Fibroblast of peridontal ligament (primary cell): ENCODE measurements at regions not wholly inside any gene's neighbourhood (a gene's known extent, or its start where the extent isn't known, plus 50 kb on each side); places are given as distances from the start of the nearest gene placed in this dataset.
"Not testable (repeated sequence)": the region's sequence is repeated elsewhere in the genome, so short reads cannot be mapped to it uniquely, and the experiment has no call there.

Source experiments
- DNase-seq: peaks from one replicate; pipeline ENCODE4 v3.0.0-alpha.2; 2010; ENCODE audit errors: extremely low read depth

GRCh38 chr2:66632882-66633281 is 198.0 kb downstream of the MEIS1 start:
- not testable (repeated sequence) for DNase-seq

GRCh38 chr2:66633631-66634030 is 198.7 kb downstream of the MEIS1 start:
- no peak for DNase-seq

DNA sequence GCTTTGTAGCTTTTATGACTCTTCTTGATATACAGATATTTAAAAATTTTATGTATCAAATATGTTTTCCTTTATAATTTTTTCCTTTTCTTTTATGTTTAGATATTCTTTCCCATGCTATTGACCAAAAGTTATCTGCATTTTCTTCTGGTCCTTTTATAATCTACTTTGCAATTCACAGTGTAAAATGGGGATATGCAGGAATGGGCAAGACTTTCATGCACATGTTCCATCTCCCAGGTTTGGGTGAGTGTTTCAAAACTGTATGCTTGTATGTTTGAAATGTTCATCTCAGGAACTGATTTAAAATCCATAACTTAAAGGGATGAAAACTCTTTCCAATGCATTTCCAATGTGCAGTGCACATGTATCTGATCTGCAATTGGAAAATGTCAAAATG is 199.9 kb downstream of the MEIS1 start:
- DNase-seq: no peak

DNA sequence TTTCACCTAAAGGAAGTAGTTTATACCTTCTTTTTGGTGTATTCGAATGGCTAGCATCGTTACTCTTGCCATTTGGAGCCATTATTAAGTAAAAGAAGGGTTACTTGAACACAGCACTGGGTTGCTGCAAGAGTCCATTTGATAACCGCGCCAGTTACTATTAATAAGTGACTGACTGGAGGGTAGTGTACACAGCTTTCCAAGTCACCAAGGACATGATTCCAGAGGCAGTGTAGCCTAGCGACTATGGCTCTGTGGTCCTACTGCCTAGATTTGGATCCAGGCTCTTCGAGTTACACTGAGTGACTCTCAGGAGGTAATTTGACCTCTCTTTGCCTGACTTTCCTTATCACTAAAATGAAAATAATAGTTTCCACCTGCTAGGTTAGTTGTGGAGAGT is 206.8 kb downstream of the MEIS1 start:
- no peak for DNase-seq

GRCh38 chr2:66648081-66648480 is 213.2 kb downstream of the MEIS1 start:
- not testable (repeated sequence) for DNase-seq

DNA sequence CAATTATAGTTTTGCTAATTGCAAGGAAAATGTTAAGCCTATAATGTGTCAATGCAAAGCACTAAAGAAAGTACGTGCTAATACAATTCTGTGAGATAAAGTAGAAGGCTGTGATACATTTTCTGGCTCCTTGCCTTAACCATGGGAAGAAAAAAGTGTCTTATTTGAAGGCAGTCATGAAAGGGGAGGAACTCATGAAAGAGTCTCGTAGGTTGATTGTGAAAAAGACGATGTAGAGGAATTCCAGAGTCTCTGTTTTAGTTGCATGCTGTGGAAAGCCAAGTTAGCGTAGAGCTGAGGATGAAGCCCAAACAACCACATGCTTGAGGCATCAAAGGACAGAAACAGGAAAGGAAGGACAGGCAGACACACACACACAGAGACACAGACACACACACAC is 214.1 kb downstream of the MEIS1 start:
- no peak for DNase-seq

- no peak for DNase-seq
These were observed 216.4 kb downstream of the MEIS1 start for GRCh38 chr2:66651295-66651694.

DNA sequence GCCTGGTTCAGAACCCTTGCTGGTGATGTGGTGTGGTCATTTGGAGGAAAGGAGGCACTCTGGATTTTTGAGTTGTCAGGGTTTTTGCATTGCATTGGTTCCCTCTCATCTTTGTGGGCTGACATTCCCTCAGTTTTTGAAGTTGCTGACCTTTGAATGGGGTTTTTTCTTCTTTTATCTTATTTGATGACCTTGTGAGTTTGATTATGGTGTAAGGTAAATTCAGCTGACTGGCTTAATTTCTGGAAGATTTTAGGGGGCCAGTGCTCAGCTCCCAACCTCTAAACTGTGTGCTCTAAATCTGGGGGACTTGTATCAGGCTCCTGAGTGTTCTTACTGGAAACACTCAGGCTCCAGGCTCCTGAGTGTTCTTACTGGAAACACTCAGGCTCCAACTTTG is 225.9 kb downstream of the MEIS1 start:
- no peak for DNase-seq

DNA sequence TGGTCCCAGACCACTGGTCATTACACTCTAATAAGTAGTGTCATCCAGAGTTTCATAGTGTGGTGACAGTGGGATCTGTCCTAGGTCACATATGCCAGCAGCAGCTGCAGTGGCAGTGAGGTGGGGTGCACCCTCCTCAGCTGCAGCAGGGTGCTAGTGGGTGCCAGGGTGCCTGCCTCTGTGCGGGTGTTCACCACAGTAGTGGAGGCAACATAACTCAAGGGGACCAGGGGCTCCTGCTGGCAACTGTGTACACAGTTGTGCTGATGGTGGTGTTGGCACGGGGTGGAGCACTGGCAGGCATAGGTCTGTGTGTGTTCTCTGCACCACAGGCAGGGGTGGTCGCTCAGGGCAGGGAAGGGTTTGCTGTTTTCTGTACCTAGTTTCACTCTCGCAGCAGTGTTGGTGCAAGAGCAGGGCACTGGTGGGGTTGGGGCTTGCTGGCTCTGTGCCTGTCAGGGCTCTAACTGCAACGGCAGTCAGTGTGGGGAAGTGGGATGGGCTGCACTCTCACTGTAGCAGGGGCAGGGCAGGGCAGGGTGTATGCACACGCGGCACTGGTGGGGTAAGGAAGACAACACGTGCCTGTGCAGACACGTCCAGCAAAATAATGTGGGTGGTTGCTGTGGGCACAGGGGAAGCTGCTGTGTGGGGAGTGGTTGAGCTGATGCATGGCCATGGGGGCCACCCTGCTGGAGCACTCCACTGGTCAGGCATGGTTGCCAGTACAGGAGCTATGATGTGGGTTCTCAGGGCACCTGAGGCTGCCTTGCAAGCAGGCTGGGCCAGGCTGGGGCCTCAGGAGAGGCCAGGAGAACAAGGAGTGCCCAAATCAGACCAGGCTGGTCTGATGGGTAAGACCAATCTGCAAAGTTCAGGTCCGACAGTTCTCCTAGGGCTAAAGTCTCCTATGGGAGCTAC is 226.6 kb downstream of the MEIS1 start:
- no peak for DNase-seq

- no peak for DNase-seq
These were observed 230.4 kb downstream of the MEIS1 start for GRCh38 chr2:66665124-66665984.

GRCh38 chr2:66667301-66667700 is 232.4 kb downstream of the MEIS1 start:
- DNase-seq: no peak

GRCh38 chr2:66673286-66673685 is 238.4 kb downstream of the MEIS1 start:
- DNase-seq: no peak

DNA sequence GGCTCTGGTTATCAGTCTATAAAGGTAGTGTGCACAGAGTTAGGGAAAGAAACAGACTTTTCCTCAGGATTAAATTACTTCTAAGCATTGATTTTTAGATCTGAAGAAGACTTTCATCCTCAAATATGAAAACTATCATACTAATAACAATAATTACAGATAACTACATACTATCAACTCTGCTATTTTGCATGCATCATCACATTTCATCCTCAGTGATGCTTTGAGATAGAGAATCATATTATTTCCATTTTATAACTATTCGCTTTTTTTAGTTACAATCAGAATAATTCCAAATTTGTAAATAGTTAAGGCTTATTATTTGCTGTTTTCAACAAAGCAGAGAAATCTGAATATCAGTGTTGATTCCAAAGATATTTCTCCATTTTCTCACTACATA is 239.2 kb downstream of the MEIS1 start:
- no peak for DNase-seq

DNA sequence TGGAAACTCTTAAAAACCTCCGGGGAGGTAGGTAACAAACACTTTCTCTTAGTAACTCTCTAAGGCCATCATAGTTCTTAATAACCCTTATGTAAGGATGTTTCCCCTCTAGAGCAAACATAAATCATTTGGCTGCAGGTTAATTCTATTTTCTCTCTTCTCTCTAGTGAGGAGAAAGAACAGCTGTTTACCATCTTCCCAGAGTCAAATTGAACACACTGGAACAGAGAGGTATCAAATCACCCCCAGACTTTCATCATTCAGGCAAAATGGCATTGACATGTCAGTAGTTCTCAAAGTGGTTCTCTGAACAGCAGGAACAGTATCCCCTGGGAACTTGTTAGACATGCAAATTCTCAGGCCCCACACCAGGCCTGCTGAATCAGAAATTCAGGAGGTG is 240.7 kb downstream of the MEIS1 start:
- DNase-seq: no peak

GRCh38 chr2:66679442-66679841 is 244.5 kb downstream of the MEIS1 start:
- no peak for DNase-seq

GRCh38 chr2:66682476-66682875 is 247.6 kb downstream of the MEIS1 start:
- DNase-seq: no peak

DNA sequence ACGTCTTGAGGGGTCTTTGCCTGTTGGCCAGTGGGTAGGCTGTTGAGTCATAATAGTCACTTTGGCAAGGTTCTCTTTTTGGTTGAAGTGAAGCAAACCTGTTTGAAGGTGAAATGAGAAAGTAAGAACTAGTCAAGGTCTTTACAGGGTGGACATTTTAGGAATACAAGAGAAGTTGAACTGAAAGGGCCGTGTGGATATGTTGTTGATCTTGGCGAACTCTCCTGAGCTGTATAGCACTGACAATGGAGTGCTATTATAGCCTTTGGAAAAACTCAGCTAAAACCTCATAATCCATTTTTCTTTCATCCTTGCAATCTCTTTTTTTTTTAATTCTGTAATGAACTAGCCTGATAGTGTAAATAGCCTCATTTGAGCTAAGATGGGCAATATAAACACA is 248.1 kb downstream of the MEIS1 start:
- no peak for DNase-seq

DNA sequence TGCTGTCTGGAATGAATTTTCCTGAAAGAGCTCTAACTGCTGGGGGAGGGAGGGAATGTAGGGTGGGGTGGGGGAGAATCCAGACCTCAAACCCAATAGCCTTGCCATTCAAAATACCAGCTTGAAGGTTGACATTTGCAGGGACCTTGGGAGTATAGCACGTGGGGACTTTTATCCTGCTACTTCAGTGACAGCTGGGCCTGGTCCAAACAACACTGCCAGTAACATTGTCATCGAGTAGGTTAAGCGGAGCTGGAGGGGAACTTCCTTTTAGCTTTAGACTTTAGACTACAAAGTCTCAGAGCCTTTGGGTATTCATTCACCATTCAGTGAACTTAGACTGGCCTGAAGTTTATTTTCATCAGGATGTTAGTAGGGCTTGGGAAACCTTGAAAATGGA is 248.7 kb downstream of the MEIS1 start:
- no peak for DNase-seq

DNA sequence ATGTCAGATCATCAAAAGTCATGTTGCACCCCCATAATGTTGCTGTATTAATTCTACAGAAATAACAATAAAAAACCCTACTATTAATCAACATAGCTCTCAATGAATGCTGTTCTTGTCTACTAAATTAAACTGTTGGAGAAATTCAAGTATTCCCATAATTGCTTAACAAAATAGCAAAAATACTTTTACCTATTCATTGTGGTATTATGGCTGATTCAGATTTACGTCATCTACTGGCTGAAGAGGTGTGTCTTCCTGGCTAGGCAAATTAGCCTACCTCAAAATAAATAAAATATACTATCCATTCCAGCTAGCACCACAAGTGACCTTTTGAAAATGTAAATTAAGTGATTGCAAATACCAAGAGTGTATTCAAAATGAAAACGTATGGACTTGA is 249.4 kb downstream of the MEIS1 start:
- no peak for DNase-seq

GRCh38 chr2:66686755-66687154 is 251.8 kb downstream of the MEIS1 start:
- no peak for DNase-seq

GRCh38 chr2:66688951-66689350 is 254.0 kb downstream of the MEIS1 start:
- DNase-seq: no peak

GRCh38 chr2:66689456-66690051 is 254.6 kb downstream of the MEIS1 start:
- no peak for DNase-seq
